Ascending aorta (tissue), 2 donors: ENCODE measurements at regions not wholly inside any gene's neighbourhood (a gene's known extent, or its start where the extent isn't known, plus 50 kb on each side); places are given as distances from the start of the nearest gene placed in this dataset.

ENCODE experiments used
- DNase-seq, 2 donors: peaks; one replicate each; pipeline ENCODE4 v3.0.0-alpha.2; 2019; ENCODE audit warnings: low spot score in 2 of 2
- H3K27ac ChIP-seq, 2 donors: fragments of 200-600 bp; sonication (generic); one replicate each; pipeline ENCODE4 v1.5.1; 2016 to 2017; ENCODE audit warnings: mild to moderate bottlenecking in 1 of 2
- H3K27me3 ChIP-seq: fragments of 200-600 bp; sonication (generic); one replicate; pipeline ENCODE4 v1.5.1; 2017
- H3K36me3 ChIP-seq, 2 donors: fragments of 200-600 bp; sonication (generic); one replicate each; pipeline ENCODE4 v1.5.1; 2016
- H3K4me1 ChIP-seq, 2 donors: fragments of 200-600 bp; sonication (generic); one replicate each; pipeline ENCODE4 v1.5.1; 2016 to 2017; ENCODE audit warnings: mild to moderate bottlenecking in 1 of 2
- H3K4me3 ChIP-seq, 2 donors: fragments of 200-600 bp; sonication (generic); one replicate each; pipeline ENCODE4 v1.5.1; 2016 to 2017; ENCODE audit warnings: mild to moderate bottlenecking in 1 of 2
- H3K9me3 ChIP-seq, 2 donors: fragments of 200-600 bp; sonication (generic); one replicate each; pipeline ENCODE4 v1.5.1; 2016
- CTCF ChIP-seq, 3 experiments: fragments of 200-600 bp in 2 of 3; fragments of 450-650 bp in 1 of 3; sonication (generic) in 2 of 3; IDR thresholded peaks; one replicate each; pipeline ENCODE4 v1.5.1; 2016 to 2019; ENCODE audit warnings: antibody characterized with exemption in 3 of 3, mild to moderate bottlenecking in 1 of 3, moderate library complexity in 1 of 3
- intact Hi-C: fragments of 100-400 bp; cut with DNase I; formaldehyde crosslinking; loops from one replicate; pipeline ENCODE4 v1.15.1; 2023

GRCh38 chr18:32544088-32544487, 73.4 kb upstream of the GAREM1 start:
- TF ChIP-seq CTCF (IDR thresholded peaks at IDR 0.05) = no peak
- Histone ChIP-seq H3K27ac (no peak overlapping the region), H3K27me3 (no peaks in the 10 kb centered on the region), H3K4me1 (no peaks in the 10 kb centered on the region), H3K9me3 (no peaks in the 10 kb centered on the region), H3K36me3 (no peaks in the 10 kb centered on the region), H3K4me3 (no peak overlapping the region)
- no peak for DNase-seq
- intact Hi-C loops = no loop called here

- Histone ChIP-seq H3K4me3 (no peak overlapping the region), H3K4me1 (no peaks in the 10 kb centered on the region), H3K27me3 (no peaks in the 10 kb centered on the region), H3K9me3 (no peaks in the 10 kb centered on the region), H3K36me3 (no peaks in the 10 kb centered on the region), H3K27ac (no peak overlapping the region)
- no peak for DNase-seq
- TF ChIP-seq CTCF (IDR thresholded peaks at IDR 0.05) = no peak
- intact Hi-C loops = no loop called here
Measured at GRCh38 chr18:32542221-32542798, 71.6 kb upstream of the GAREM1 start.

GRCh38 chr18:32530947-32531651, 60.4 kb upstream of the GAREM1 start:
- intact Hi-C loops = no loop called here

GRCh38 chr18:32529722-32530420, 59.2 kb upstream of the GAREM1 start:
- Histone ChIP-seq H3K9me3 (no peaks in the 10 kb centered on the region), H3K4me1 (no peaks in the 10 kb centered on the region), H3K27me3 (no peaks in the 10 kb centered on the region), H3K4me3 (no peak overlapping the region), H3K27ac (no peak overlapping the region), H3K36me3 (no peaks in the 10 kb centered on the region)
- DNase-seq = no peak
- no peak for TF ChIP-seq CTCF (IDR thresholded peaks at IDR 0.05)
- intact Hi-C loops = no loop called here

More at GRCh38 chr18:32530947-32531651, 60.4 kb upstream of the GAREM1 start:
- Histone ChIP-seq H3K4me3 (no peak overlapping the region), H3K36me3 (no peaks in the 10 kb centered on the region), H3K9me3 (no peaks in the 10 kb centered on the region), H3K4me1 (no peaks in the 10 kb centered on the region), H3K27me3 (no peaks in the 10 kb centered on the region), H3K27ac (no peak overlapping the region)
- TF ChIP-seq CTCF (IDR thresholded peaks at IDR 0.05) = no peak
- DNase-seq = no peak

GRCh38 chr18:32520771-32521170, 50.1 kb upstream of the GAREM1 start:
- H3K4me1 ChIP-seq = no peaks in the 10 kb centered on the region
- no peaks in the 10 kb centered on the region for H3K27me3 ChIP-seq
- no peak for DNase-seq
- no peak overlapping the region for H3K4me3 ChIP-seq
- intact Hi-C loops = no loop called here
- no peak for TF ChIP-seq CTCF (IDR thresholded peaks at IDR 0.05)
- H3K27ac ChIP-seq = no peak overlapping the region
- H3K9me3 ChIP-seq = no peaks in the 10 kb centered on the region
- H3K36me3 ChIP-seq = no peaks in the 10 kb centered on the region
